HG03159 (cell line): ENCODE measurements at regions not wholly inside any gene's neighbourhood (a gene's known extent, or its start where the extent isn't known, plus 50 kb on each side); places are given as distances from the start of the nearest gene placed in this dataset.
A peak's percentile ranks its signal among the peaks of the same experiment; 100 is the strongest.

Experiments used
- ATAC-seq: cut with Tn5 transposase; IDR thresholded peaks from one replicate; pipeline ENCODE4 v1.9.1; 2021; ENCODE audit warnings: mild to moderate bottlenecking, moderate library complexity; ENCODE audit not compliant: unreplicated experiment

- ATAC-seq: no peak
Measured at GRCh38 chr10:44593952-44594351, 209.1 kb upstream of the CXCL12 start.

GRCh38 chr10:44607116-44607515 lies 222.2 kb upstream of the CXCL12 start:
- no peak for ATAC-seq

- ATAC-seq: no peak
Measured at GRCh38 chr10:44618910-44619309, 234.0 kb upstream of the CXCL12 start.

GRCh38 chr10:44619521-44619920 lies 234.6 kb upstream of the CXCL12 start:
- no peak for ATAC-seq

GRCh38 chr10:44619975-44620374 lies 235.1 kb upstream of the CXCL12 start:
- no peak for ATAC-seq

GRCh38 chr10:44627591-44628354 lies 242.9 kb upstream of the CXCL12 start:
- ATAC-seq: no peak

- ATAC-seq: no peak
Measured at GRCh38 chr10:44628921-44629320, 244.0 kb upstream of the CXCL12 start.

- ATAC-seq: no peak
Measured at GRCh38 chr10:44635176-44635575, 250.3 kb upstream of the CXCL12 start.

GRCh38 chr10:44636625-44637024 lies 251.7 kb upstream of the CXCL12 start:
- no peak for ATAC-seq

- no peak for ATAC-seq
Measured at GRCh38 chr10:44640429-44640828, 255.5 kb upstream of the CXCL12 start.

GRCh38 chr10:44647473-44647872 lies 262.6 kb upstream of the CXCL12 start:
- ATAC-seq: no peak

- peak; percentile 72 for ATAC-seq
Measured at GRCh38 chr10:44647877-44648542, 263.1 kb upstream of the CXCL12 start.

- no peak for ATAC-seq
Measured at GRCh38 chr10:44650691-44651661, 260.2 kb upstream of the TMEM72 start.

GRCh38 chr10:44651834-44652233 lies 259.3 kb upstream of the TMEM72 start:
- ATAC-seq: no peak

GRCh38 chr10:44659320-44659719 lies 251.8 kb upstream of the TMEM72 start:
- ATAC-seq: no peak

GRCh38 chr10:44660271-44660670 lies 250.9 kb upstream of the TMEM72 start:
- ATAC-seq: no peak

- ATAC-seq: no peak
Measured at GRCh38 chr10:44662051-44662450, 249.1 kb upstream of the TMEM72 start.

- no peak for ATAC-seq
Measured at GRCh38 chr10:44668336-44668735, 242.8 kb upstream of the TMEM72 start.

GRCh38 chr10:44671319-44671718 lies 239.8 kb upstream of the TMEM72 start:
- no peak for ATAC-seq

- ATAC-seq: no peak
Measured at GRCh38 chr10:44673245-44673983, 237.7 kb upstream of the TMEM72 start.
